WTC11 (cell line): ENCODE measurements at regions not wholly inside any gene's neighbourhood (a gene's known extent, or its start where the extent isn't known, plus 50 kb on each side); places are given as distances from the start of the nearest gene placed in this dataset.

ENCODE experiments used
- CTCF ChIP-seq: fragments of 200-600 bp; IDR thresholded peaks from 2 replicates; pipeline ENCODE4 v1.8.0; 2022; ENCODE audit warnings: antibody characterized with exemption
- ETV6 ChIP-seq: sonication (generic); formaldehyde crosslinking; IDR thresholded peaks from 2 replicates; pipeline ENCODE4 v1.8.1; 2022; ENCODE audit warnings: mild to moderate bottlenecking, missing genetic modification reagents
- JUN ChIP-seq: sonication (generic); formaldehyde crosslinking; IDR thresholded peaks from 2 replicates; pipeline ENCODE4 v1.8.0; 2023; ENCODE audit warnings: mild to moderate bottlenecking, missing genetic modification reagents
- NFYB ChIP-seq: sonication (generic); formaldehyde crosslinking; conservative IDR thresholded peaks from 2 replicates; pipeline ENCODE4 v1.8.0; 2022; ENCODE audit warnings: low read depth, missing genetic modification reagents
- TEAD4 ChIP-seq: sonication (generic); formaldehyde crosslinking; IDR thresholded peaks from 2 replicates; pipeline ENCODE4 v1.8.0; 2022; ENCODE audit warnings: mild to moderate bottlenecking, missing genetic modification reagents

DNA sequence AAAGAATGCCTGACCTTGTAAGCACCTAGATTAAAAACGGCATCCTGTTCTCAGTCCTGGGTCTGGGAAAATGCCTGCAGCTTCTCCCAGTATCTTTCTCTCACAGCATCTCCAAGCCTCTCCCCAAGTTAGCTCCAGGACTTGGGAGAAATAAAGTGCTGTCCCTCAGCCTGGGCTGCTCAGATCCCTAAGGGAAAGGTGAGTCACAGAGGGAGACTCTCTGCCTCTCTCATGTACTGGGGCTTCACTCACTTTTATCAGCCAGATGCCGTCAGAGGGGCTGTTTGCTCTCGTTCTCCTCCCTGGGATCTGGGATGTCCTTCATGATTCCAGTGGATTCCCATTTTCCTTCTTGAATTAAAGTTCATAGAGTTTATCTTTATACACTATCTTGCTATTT, 293.6 kb downstream of the COL12A1 start:
- TF ChIP-seq CTCF (no peak), NFYB (CRISPR knock-in tag) (no peak), TEAD4 (no peak), ETV6 (CRISPR knock-in tag) (no peak), JUN (CRISPR knock-in tag) (no peak)
